ENCODE measurements at regions not wholly inside any gene's neighbourhood (a gene's known extent, or its start where the extent isn't known, plus 50 kb on each side); places are given as distances from the start of the nearest gene placed in this dataset.

DNA sequence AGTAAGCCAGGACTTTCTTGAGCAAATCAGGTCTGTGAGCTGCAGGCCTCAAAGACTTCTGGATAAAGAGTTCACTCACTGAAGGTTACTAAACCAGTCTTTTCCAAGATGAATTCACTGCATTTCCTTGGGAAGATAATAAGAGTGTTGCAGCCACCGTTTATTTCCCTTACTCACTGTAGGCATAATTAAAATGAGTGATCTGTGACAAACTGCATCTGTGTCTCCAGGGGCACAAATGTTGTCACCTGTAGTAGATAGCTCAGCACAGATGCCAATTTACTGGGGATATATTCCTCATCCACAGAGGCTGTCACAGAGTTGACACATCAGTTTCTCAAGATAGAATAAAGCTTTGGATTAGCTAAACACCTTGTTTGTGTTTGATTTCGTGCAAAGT is 580.2 kb downstream of the SPRY1 start:
- no peak for DNase-seq (ENCODE audit: low read depth)
- TF ChIP-seq, protein P1, sequence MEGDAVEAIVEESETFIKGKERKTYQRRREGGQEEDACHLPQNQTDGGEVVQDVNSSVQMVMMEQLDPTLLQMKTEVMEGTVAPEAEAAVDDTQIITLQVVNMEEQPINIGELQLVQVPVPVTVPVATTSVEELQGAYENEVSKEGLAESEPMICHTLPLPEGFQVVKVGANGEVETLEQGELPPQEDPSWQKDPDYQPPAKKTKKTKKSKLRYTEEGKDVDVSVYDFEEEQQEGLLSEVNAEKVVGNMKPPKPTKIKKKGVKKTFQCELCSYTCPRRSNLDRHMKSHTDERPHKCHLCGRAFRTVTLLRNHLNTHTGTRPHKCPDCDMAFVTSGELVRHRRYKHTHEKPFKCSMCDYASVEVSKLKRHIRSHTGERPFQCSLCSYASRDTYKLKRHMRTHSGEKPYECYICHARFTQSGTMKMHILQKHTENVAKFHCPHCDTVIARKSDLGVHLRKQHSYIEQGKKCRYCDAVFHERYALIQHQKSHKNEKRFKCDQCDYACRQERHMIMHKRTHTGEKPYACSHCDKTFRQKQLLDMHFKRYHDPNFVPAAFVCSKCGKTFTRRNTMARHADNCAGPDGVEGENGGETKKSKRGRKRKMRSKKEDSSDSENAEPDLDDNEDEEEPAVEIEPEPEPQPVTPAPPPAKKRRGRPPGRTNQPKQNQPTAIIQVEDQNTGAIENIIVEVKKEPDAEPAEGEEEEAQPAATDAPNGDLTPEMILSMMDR (conservative IDR thresholded peaks at IDR 0.05; ENCODE audit: low read depth, low read length): no peak

DNA sequence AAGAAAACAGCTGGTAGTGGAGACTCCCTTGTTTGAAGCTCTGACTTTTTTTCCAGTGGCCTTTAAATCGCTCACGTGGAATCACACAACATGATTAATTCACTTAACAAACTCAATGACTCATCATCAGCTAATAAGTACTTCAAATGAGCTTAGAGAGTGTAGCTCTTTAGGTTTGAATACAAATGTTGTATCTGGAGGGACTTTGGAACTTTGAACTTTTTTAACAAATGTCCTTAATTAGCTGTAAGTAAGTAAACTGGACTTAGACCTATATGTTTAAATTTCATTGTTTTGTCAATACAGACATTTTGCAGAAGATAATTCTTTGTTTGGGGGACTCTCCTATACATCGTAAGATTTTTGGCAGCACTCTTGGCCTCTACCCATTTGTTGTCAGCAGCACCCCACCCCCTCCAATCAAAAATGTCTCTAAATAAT is 581.1 kb downstream of the SPRY1 start:
- H3K4me3 ChIP-seq (ENCODE audit: low read depth, low read length): no peak overlapping the region
- TF ChIP-seq, protein P1 (conservative IDR thresholded peaks at IDR 0.05; ENCODE audit: low read depth, low read length): no peak
- peak; percentile 43 for DNase-seq (ENCODE audit: low read depth)

More for the DNA sequence above, 580.2 kb downstream of the SPRY1 start:
- no peak overlapping the region for H3K4me3 ChIP-seq (ENCODE audit: low read depth, low read length)

DNA sequence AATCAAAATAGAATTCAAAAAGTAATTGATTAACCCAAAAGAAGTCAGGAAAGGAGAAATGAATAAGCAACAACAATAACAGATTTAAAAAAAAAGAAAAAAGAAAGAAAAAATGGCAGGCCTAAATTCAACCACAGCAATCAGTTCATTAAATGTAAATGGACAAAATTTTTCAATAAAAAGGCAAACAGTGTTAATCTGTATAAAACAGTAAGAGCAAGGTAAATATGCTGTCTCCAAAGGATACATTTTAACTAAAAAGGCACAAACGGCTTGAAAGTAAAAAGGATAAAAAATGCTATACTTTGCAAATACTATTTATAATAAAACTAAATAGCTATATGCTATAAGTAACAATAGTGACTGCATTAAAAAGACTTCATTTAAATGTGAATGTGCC is 582.0 kb downstream of the SPRY1 start:
- H3K4me3 ChIP-seq (ENCODE audit: low read depth, low read length): no peak overlapping the region
- TF ChIP-seq, protein P1 (conservative IDR thresholded peaks at IDR 0.05; ENCODE audit: low read depth, low read length): no peak
- DNase-seq (ENCODE audit: low read depth): no peak

DNA sequence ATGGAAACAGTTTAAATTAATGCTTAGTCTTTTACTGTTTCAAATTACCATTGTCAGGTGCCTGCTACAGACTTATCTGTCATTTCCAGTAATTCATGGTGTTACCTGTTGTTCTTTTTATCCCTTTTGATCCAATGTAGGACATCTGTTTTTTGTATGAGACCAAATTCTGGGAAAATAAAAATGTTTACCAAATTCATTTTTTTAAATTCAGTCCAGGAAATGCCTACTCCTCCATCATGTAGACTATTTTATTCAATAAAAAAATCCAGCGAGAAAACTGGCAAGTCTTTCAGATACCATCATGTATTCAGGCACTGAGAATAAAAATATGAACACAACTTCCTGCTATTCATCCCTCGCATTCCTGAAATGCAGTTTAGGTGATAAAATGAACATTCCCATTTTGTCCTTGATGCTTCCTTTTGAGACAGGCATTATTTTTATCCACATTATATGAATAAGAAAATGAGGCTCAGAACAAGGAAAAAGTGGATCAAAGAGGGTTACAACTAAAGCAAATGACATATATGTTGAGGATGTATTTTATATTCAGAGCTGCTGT is 584.2 kb downstream of the SPRY1 start:
- TF ChIP-seq, protein P1 (conservative IDR thresholded peaks at IDR 0.05; ENCODE audit: low read depth, low read length): no peak
- no peak overlapping the region for H3K4me3 ChIP-seq (ENCODE audit: low read depth, low read length)
- DNase-seq (ENCODE audit: low read depth): no peak

DNA sequence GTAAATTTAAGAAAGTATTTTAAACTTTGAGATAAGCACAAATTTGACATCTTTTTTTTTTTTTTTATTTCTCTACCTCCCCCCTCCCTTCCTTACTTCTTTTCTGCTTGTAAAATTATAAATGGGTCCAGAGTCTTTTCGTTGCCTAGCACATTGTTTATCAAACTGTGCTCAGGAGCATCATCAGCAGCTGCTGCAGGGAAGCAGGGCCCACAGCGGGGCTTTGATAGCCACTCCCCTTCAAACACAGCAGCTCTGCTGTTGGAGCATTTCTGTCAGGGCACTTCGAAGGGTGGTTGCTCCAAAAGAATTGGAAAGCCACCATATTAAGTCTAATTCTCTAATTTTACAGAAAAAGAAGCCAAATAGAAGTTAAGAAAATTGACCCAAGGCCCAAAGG is 588.3 kb downstream of the SPRY1 start:
- H3K4me3 ChIP-seq (ENCODE audit: low read depth, low read length): no peak overlapping the region
- TF ChIP-seq, protein P1 (conservative IDR thresholded peaks at IDR 0.05; ENCODE audit: low read depth, low read length): no peak
- no peak for DNase-seq (ENCODE audit: low read depth)

DNA sequence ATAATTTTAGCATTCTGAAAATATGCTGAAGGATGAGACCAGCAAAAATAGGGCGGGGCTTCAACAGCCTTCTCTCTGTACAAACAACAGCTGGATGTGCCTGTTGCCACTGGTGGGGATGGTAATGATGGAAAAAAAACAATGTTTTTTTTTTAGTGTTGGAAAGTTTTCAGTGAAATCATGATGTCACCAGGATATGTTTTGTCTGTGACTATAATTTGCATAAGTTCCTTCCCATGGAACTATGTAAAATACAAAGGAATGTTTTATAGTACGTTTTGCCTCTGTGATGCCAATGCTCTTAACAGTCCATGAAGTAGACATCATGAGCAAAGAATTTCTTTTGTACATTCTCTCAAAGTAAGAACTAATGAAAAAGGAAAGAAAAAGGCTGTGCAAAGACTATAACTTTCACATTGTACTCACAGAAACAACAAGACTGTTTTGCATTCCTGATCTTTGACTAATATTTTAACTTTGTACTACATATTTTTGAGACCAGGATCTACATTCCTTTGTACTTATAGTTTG is 589.7 kb downstream of the SPRY1 start:
- H3K4me3 ChIP-seq (ENCODE audit: low read depth, low read length): no peak overlapping the region
- TF ChIP-seq, protein P1 (conservative IDR thresholded peaks at IDR 0.05; ENCODE audit: low read depth, low read length): no peak
- DNase-seq (ENCODE audit: low read depth): peak; percentile 67

DNA sequence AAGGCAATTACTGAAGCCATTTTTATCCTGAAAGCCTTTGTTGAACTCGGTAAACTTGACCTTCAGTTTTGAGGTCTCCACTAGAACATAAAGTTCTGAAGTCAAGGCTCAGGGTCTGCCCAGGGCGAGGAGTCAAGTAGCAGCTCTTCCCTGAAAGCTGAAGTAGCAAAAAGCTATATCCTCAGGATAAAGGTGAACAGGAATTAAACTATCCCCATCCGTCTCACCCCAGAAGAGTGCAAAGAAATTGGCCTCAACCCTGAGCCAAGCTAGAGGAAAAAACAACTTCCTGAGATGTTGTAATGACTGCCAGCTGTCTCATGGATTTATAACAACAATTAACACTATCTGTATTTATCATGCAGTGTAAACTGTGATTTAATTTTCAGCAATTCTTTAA is 590.8 kb downstream of the SPRY1 start:
- H3K4me3 ChIP-seq (ENCODE audit: low read depth, low read length): no peak overlapping the region
- no peak for DNase-seq (ENCODE audit: low read depth)
- TF ChIP-seq, protein P1 (conservative IDR thresholded peaks at IDR 0.05; ENCODE audit: low read depth, low read length): no peak

Data from epithelial cell of proximal tubule (primary cell).